GM04504 (cell line): ENCODE measurements at regions not wholly inside any gene's neighbourhood (a gene's known extent, or its start where the extent isn't known, plus 50 kb on each side); places are given as distances from the start of the nearest gene placed in this dataset.
"Not testable (repeated sequence)": the region's sequence is repeated elsewhere in the genome, so short reads cannot be mapped to it uniquely, and the experiment has no call there.

Experiments used
- DNase-seq: peaks from one replicate; pipeline ENCODE4 v3.0.0-alpha.2; 2012; ENCODE audit warnings: low read depth

GRCh38 chr10:64846700-64847099, 1325.5 kb downstream of the REEP3 start:
- no peak for DNase-seq

GRCh38 chr10:64855941-64856340, 1334.7 kb downstream of the REEP3 start:
- no peak for DNase-seq

DNA sequence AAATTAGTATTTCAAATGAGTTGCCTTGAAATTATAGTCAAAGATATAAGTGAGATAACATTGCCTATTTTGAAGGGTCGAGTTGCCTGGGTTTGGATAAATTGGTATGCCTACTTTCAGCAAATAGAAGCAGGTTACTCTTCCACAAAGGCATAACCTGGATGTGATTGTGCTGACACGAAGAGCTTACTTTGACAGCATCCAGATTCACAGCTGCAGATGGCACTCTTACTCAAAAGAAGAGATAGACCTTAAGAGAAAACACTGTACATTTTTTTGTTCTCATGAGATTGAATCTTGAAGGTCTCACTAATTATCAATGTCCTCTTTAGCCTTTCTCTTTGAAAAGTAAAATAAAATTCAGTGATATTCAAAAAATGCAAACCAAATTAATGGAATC, 1338.7 kb downstream of the REEP3 start:
- no peak for DNase-seq

DNA sequence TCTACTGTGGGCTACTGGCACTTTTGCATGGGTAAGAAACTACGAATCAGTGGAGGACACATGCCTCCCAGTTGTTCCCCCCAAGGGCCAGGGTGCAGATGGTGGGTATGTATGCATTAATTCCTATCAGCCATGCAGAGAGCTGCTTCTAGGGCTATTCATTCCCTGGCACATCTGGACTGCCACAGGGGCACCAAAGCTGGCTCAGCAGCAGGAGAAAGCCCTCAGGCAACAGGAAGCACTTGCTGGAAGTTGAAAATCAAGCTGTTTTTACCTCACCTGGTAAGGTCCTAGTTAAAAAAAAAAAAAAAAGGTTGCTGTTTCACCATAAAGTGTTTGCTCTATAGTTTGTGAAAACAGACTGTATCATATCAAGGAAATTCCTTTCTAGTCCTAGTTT, 1342.6 kb downstream of the REEP3 start:
- DNase-seq, result no peak

- no peak for DNase-seq
These were observed 1346.3 kb downstream of the REEP3 start for GRCh38 chr10:64867501-64867962.

- DNase-seq, result no peak
These were observed 1351.9 kb downstream of the REEP3 start for GRCh38 chr10:64873088-64873487.

- no peak for DNase-seq
These were observed 1352.8 kb downstream of the REEP3 start for GRCh38 chr10:64873959-64874358.

- no peak for DNase-seq
These were observed 1359.3 kb downstream of the REEP3 start for GRCh38 chr10:64880546-64880945.

- DNase-seq, result no peak
These were observed 1360.1 kb downstream of the REEP3 start for GRCh38 chr10:64881257-64881656.

GRCh38 chr10:64896582-64896981, 1375.4 kb downstream of the REEP3 start:
- DNase-seq, result no peak

- not testable (repeated sequence) for DNase-seq
These were observed 1385.1 kb downstream of the REEP3 start for GRCh38 chr10:64906311-64906710.

- DNase-seq, result not testable (repeated sequence)
These were observed 1403.1 kb downstream of the REEP3 start for GRCh38 chr10:64924306-64924705.

GRCh38 chr10:64952042-64952441, 1430.8 kb downstream of the REEP3 start:
- no peak for DNase-seq

- no peak for DNase-seq
These were observed 1435.2 kb downstream of the REEP3 start for GRCh38 chr10:64956441-64956840.

GRCh38 chr10:64959116-64959515, 1437.9 kb downstream of the REEP3 start:
- DNase-seq, result no peak

DNA sequence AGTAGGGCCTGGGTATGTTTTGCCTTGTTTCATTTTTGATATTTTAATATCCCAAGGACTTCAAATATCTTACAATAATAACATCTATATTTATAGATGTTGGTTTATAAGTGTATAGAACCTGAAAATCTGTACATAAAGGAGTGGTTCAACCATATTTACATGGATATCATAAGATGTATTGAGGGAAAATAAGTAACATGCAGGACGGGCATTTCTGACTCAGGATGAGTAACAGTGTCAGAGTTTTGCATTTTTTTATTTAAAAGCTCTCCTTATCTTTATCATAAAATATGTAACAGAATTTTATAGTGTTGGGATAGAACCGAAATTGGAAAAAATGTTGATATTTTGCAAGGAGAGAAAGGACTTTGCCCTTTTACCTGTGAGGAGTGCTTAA, 1438.7 kb downstream of the REEP3 start:
- no peak for DNase-seq

DNA sequence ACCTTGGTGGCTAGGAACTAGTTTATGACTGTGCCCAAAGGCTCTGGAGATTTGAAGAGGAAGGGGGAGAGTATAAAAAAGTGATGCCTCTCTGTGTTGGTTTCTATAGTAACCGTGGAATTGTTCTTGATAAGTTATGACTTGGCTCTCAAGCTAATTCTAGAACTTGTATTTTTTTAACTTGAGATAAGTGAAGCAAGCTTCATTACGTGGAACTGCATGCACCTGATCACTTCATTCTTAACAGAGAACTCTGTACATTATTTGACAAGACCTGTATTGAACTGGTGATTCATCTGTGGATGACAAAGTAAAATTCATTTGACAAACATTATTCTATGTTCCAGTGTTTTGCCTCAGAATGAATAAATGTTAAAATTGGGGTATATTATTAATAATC, 1452.2 kb downstream of the REEP3 start:
- no peak for DNase-seq

DNA sequence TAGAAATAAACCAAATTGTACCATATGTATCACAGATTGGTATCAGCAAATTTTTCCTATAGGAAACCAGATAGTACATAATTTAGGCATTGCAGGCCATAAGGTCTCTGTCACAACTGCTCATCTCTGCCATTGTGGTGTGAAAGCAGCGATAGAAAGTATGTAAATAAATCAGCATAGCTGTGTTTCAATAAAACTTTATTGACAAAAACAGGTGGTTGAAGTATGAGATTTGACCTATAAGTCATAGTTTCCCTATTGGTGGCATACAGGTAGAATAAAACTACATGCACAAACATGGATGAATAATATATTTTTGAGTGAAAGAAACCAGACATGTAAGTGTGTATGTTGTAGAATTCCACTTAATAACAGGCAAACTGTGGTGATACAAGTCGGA, 1454.9 kb downstream of the REEP3 start:
- DNase-seq, result no peak

DNA sequence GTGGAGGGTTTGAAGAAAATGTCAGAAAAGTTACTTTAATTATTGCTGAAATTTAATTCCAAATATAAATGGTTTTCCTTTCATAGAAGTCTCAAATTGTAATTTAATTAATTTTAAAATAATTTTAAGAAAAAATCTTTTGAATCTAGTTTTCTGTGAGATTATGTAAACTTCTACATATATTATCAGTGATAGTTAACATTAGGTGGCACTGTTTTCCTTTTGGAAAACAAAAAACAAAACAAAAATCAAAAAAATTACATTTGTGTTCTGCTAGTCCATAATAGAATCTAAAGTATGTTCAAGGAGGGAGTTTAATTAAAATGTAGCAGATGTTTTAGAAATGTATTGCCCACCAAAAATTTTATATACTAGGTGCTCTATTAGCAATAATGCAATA, 1456.7 kb downstream of the REEP3 start:
- DNase-seq, result no peak

DNA sequence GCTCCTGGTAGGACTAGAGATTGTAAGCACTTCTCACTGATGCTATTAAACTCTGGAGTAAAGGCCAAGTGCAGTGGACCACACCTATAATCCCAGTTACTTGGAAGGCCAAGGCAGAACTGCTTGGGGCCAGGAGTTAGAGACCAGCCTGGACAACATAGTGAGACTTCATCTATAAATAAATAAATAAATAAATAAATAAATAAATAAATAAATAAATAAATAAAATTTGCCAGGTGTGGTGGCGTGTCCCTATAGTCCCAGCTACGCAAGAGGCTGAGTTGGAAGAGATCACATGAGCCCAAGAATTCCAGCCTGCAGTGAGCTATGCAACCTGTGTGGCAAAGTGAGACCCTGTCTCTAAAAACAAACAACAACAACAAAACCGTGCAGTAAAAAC, 1475.7 kb downstream of the REEP3 start:
- no peak for DNase-seq

- DNase-seq, result no peak
These were observed 1489.6 kb downstream of the REEP3 start for GRCh38 chr10:65010845-65011244.

- no peak for DNase-seq
These were observed 1496.3 kb downstream of the REEP3 start for GRCh38 chr10:65017523-65017922.

DNA sequence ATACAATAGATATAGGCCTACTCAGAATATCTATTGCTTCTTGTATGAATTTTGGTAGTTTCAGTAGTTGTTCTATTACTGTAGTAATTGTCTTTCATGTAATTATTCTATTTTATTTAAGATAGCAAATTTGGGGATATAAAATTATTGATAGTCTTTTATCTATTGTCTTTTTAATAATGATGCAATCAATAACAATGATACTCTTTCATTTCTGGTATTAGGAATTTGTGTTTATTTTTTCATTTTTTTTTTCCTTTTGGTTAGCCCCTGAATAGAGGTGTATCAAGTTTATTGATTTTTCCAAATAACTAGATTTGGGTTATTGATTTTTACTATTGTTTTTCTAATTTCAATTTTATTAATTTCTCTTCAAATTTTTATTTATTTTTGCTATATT, 1503.7 kb downstream of the REEP3 start:
- no peak for DNase-seq

DNA sequence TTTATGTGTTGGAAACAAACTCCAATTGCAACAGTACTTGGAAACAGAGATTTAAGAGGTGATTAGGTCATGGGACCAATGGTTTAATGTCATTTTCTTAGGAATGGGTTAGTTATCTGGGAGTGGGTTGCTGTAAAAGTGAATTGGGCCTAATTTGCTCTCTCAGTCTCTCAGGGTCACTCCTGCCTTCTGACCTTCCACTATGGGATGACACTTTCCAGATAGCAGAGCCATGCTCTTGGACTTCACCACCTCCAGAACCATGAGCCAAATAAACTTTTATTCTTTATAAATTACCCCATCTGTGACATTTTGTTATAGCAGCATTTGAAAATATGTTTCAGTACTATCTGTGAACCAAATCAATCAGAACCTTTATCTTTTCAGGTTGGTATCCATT, 1509.1 kb downstream of the REEP3 start:
- no peak for DNase-seq
